ENCODE measurements at regions not wholly inside any gene's neighbourhood (a gene's known extent, or its start where the extent isn't known, plus 50 kb on each side); places are given as distances from the start of the nearest gene placed in this dataset.
A peak's percentile ranks its signal among the peaks of the same experiment; 100 is the strongest.

- TF ChIP-seq, protein P1, sequence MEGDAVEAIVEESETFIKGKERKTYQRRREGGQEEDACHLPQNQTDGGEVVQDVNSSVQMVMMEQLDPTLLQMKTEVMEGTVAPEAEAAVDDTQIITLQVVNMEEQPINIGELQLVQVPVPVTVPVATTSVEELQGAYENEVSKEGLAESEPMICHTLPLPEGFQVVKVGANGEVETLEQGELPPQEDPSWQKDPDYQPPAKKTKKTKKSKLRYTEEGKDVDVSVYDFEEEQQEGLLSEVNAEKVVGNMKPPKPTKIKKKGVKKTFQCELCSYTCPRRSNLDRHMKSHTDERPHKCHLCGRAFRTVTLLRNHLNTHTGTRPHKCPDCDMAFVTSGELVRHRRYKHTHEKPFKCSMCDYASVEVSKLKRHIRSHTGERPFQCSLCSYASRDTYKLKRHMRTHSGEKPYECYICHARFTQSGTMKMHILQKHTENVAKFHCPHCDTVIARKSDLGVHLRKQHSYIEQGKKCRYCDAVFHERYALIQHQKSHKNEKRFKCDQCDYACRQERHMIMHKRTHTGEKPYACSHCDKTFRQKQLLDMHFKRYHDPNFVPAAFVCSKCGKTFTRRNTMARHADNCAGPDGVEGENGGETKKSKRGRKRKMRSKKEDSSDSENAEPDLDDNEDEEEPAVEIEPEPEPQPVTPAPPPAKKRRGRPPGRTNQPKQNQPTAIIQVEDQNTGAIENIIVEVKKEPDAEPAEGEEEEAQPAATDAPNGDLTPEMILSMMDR (IDR thresholded peaks at IDR 0.05), result peak; percentile 27
- peaks cover 0 to 5% (median 0%) of the 10 kb centered on the region in 3 donors for H3K27me3 ChIP-seq (ENCODE audit: insufficient read depth in 3 of 3, low read length in 2 of 3)
- no peaks in the 10 kb centered on the region for H3K4me1 ChIP-seq
- peaks cover 0 to 4% of the 10 kb centered on the region in 2 donors for H3K36me3 ChIP-seq (ENCODE audit: insufficient read depth in 1 of 2, low read depth in 1 of 2)
- no peak overlapping the region for H3K27ac ChIP-seq
- H3K9me3 ChIP-seq, result peaks cover 3% of the 10 kb centered on the region
- 21 to 37% (median 23%) methylated on average over 3 of the region's 3 CpGs for WGBS, 3 donors
- no peak overlapping the region for H3K4me3 ChIP-seq
- DNase-seq (no peak), ATAC-seq (peak in 2 of 4 donors; percentile 59 to 65)
- intact Hi-C loops (cut with DNase I), result no loop called here
Measured at GRCh38 chrX:74232859-74233258, 71.1 kb upstream of the ZCCHC13 start.

- H3K4me3 ChIP-seq, result no peak overlapping the region
- intact Hi-C loops (cut with DNase I), result no loop called here
- ATAC-seq (no peak), DNase-seq (no peak)
- no peaks in the 10 kb centered on the region for H3K4me1 ChIP-seq
- TF ChIP-seq, protein P1 (IDR thresholded peaks at IDR 0.05), result no peak
- H3K36me3 ChIP-seq (ENCODE audit: insufficient read depth in 1 of 2, low read depth in 1 of 2), result peaks cover 0 to 4% of the 10 kb centered on the region in 2 donors
- peaks cover 0 to 5% (median 0%) of the 10 kb centered on the region in 3 donors for H3K27me3 ChIP-seq (ENCODE audit: insufficient read depth in 3 of 3, low read length in 2 of 3)
- H3K27ac ChIP-seq, result no peak overlapping the region
- 62 to 81% (median 77%) methylated on average over 5 of the region's 5 CpGs for WGBS, 3 donors
- peaks cover 3% of the 10 kb centered on the region for H3K9me3 ChIP-seq
Measured at GRCh38 chrX:74231625-74232024, 72.4 kb upstream of the ZCCHC13 start.

DNA sequence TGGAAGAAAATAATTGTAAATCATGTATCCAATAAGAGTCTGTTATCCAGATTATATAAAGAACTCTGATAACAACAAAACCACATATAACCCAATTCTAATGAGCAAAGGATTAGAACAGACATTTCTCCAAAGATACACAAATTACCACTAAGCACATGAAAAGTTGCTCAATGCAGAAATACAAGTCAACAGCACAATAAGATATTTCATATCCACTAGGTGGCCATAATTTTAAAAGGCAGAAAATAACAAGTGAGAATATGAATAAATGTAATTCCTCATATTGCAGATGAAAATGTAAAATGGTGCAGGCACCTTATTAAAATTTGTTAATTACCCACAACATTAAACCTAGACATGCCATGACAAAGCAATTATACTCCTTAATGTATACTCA is 73.9 kb upstream of the ZCCHC13 start:
- H3K4me1 ChIP-seq, result no peaks in the 10 kb centered on the region
- H3K27ac ChIP-seq, result no peak overlapping the region
- DNase-seq (no peak), ATAC-seq (no peak)
- H3K36me3 ChIP-seq (ENCODE audit: insufficient read depth in 1 of 2, low read depth in 1 of 2), result peaks cover 0 to 4% of the 10 kb centered on the region in 2 donors
- no peaks in the 10 kb centered on the region for H3K27me3 ChIP-seq (ENCODE audit: insufficient read depth in 3 of 3, low read length in 2 of 3)
- H3K9me3 ChIP-seq, result peaks cover 3% of the 10 kb centered on the region
- H3K4me3 ChIP-seq, result no peak overlapping the region
- intact Hi-C loops (cut with DNase I), result no loop called here
- TF ChIP-seq, protein P1 (IDR thresholded peaks at IDR 0.05), result no peak

- no peak for DNase-seq
- Histone ChIP-seq H3K27me3 (ENCODE audit: insufficient read depth in 3 of 3, low read length in 2 of 3) (peaks cover 0 to 8% (median 0%) of the 10 kb centered on the region in 3 donors), H3K27ac (no peak overlapping the region), H3K36me3 (ENCODE audit: insufficient read depth in 1 of 2, low read depth in 1 of 2) (peaks cover 0 to 7% of the 10 kb centered on the region in 2 donors), H3K4me1 (no peaks in the 10 kb centered on the region), H3K4me3 (no peak overlapping the region), H3K9me3 (peaks cover 3% of the 10 kb centered on the region)
- TF ChIP-seq, protein P1 (IDR thresholded peaks at IDR 0.05), result no peak
- intact Hi-C loops (cut with DNase I), result no loop called here
- WGBS, 3 donors, result 90 to 97% (median 94%) methylated on average over 5 of the region's 5 CpGs
- ATAC-seq, result no peak
Measured at GRCh38 chrX:74225111-74225510, 78.9 kb upstream of the ZCCHC13 start.

- H3K4me3 ChIP-seq, result no peak overlapping the region
- no peaks in the 10 kb centered on the region for H3K9me3 ChIP-seq
- TF ChIP-seq, protein P1 (IDR thresholded peaks at IDR 0.05), result no peak
- H3K27ac ChIP-seq, result no peak overlapping the region
- WGBS, 3 donors, result 71 to 93% (median 91%) methylated on average over 2 of the region's 2 CpGs
- DNase-seq (no peak), ATAC-seq (no peak)
- H3K4me1 ChIP-seq, result no peaks in the 10 kb centered on the region
- peaks cover 0 to 15% of the 10 kb centered on the region in 2 donors for H3K36me3 ChIP-seq (ENCODE audit: insufficient read depth in 1 of 2, low read depth in 1 of 2)
- H3K27me3 ChIP-seq (ENCODE audit: insufficient read depth in 3 of 3, low read length in 2 of 3), result peaks cover 0 to 8% (median 0%) of the 10 kb centered on the region in 3 donors
- intact Hi-C loops (cut with DNase I), result no loop called here
Measured at GRCh38 chrX:74220277-74220676, 83.7 kb upstream of the ZCCHC13 start.
